ENCODE measurements at regions not wholly inside any gene's neighbourhood (a gene's known extent, or its start where the extent isn't known, plus 50 kb on each side); places are given as distances from the start of the nearest gene placed in this dataset.

- Mint-ChIP-seq H3K9me3 (ENCODE audit: low read depth, unreplicated experiment) (no peaks in the 10 kb centered on the region), H3K4me1 (ENCODE audit: low read depth, unreplicated experiment) (peaks cover 7% of the 10 kb centered on the region), H3K36me3 (ENCODE audit: insufficient read depth, unreplicated experiment) (no peaks in the 10 kb centered on the region), H3K4me3 (ENCODE audit: low read depth, unreplicated experiment) (no peak overlapping the region), H3K27me3 (ENCODE audit: unreplicated experiment) (no peaks in the 10 kb centered on the region), H3K27ac (ENCODE audit: unreplicated experiment) (no peak overlapping the region)
- no peak for DNase-seq
- CTCF ChIA-PET, result interaction anchor here (0.8 kb wide), 1 partner anchor 9 kb away, joined by 3 read pairs; no protein-coding TSS in a partner anchor
- intact Hi-C loops (cut with micrococcal nuclease; ENCODE audit: unreplicated experiment), result no loop called here
- TF ChIP-seq, protein P1, sequence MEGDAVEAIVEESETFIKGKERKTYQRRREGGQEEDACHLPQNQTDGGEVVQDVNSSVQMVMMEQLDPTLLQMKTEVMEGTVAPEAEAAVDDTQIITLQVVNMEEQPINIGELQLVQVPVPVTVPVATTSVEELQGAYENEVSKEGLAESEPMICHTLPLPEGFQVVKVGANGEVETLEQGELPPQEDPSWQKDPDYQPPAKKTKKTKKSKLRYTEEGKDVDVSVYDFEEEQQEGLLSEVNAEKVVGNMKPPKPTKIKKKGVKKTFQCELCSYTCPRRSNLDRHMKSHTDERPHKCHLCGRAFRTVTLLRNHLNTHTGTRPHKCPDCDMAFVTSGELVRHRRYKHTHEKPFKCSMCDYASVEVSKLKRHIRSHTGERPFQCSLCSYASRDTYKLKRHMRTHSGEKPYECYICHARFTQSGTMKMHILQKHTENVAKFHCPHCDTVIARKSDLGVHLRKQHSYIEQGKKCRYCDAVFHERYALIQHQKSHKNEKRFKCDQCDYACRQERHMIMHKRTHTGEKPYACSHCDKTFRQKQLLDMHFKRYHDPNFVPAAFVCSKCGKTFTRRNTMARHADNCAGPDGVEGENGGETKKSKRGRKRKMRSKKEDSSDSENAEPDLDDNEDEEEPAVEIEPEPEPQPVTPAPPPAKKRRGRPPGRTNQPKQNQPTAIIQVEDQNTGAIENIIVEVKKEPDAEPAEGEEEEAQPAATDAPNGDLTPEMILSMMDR (IDR thresholded peaks at IDR 0.05; ENCODE audit: unreplicated experiment), result no peak
- BruUV-seq (replicated peaks), result no TSS peak
Measured at GRCh38 chr11:70527046-70527395, 128.7 kb downstream of the CTTN start.

- Mint-ChIP-seq H3K4me1 (ENCODE audit: low read depth, unreplicated experiment) (peaks cover 7% of the 10 kb centered on the region), H3K36me3 (ENCODE audit: insufficient read depth, unreplicated experiment) (no peaks in the 10 kb centered on the region), H3K27me3 (ENCODE audit: unreplicated experiment) (no peaks in the 10 kb centered on the region), H3K27ac (ENCODE audit: unreplicated experiment) (no peak overlapping the region), H3K9me3 (ENCODE audit: low read depth, unreplicated experiment) (no peaks in the 10 kb centered on the region), H3K4me3 (ENCODE audit: low read depth, unreplicated experiment) (no peak overlapping the region)
- CTCF ChIA-PET, result interaction anchor here (0.8 kb wide), 1 partner anchor 8 kb away, joined by 3 read pairs; no protein-coding TSS in a partner anchor
- intact Hi-C loops (cut with micrococcal nuclease; ENCODE audit: unreplicated experiment), result no loop called here
- TF ChIP-seq, protein P1 (IDR thresholded peaks at IDR 0.05; ENCODE audit: unreplicated experiment), result no peak
- DNase-seq, result no peak
- no TSS peak for BruUV-seq (replicated peaks)
Measured at GRCh38 chr11:70527429-70528045, 129.2 kb downstream of the CTTN start.

DNA sequence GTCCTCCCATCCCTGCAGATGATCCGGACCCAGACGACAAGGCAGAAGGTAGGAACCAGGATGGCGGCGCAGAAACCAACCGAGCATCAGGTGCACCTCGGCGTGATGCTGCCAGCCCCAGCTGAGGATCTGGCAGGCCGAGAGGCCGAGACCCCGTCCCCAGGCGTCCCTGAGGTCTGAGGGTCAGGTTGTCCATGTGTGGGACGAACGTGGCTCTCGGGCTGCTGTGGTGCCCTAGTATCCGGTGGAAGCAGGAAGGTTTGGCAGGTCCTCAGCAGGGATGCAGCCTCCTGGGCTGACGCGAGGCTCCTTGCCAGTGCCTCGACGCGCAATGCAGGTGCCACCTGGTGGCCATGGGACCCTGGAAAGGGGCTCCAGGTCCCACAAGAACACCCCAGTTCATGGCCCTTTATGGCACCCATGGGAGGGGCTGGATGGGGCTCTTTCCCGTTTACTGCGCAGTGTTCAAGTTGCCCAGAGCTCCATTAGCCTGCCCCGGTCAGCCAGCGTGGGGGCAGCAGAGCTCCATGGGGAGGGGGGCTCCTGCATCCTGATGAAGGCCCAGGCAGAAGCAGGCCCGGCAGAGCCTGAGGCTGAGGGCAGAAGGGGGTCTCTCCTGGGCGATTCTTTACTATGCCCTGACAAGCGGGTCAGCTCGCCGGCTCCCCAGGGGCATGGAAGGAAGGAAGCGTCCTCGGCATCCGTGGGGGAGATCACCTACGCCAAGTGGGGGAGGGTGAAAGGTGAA is 129.9 kb downstream of the CTTN start:
- intact Hi-C loops (cut with micrococcal nuclease; ENCODE audit: unreplicated experiment), result no loop called here
- no peak for DNase-seq
- H3K4me3 Mint-ChIP-seq (ENCODE audit: low read depth, unreplicated experiment), result no peak overlapping the region
- no peaks in the 10 kb centered on the region for H3K36me3 Mint-ChIP-seq (ENCODE audit: insufficient read depth, unreplicated experiment)
- BruUV-seq (replicated peaks), result no TSS peak
- peaks cover 7% of the 10 kb centered on the region for H3K4me1 Mint-ChIP-seq (ENCODE audit: low read depth, unreplicated experiment)
- H3K27me3 Mint-ChIP-seq (ENCODE audit: unreplicated experiment), result no peaks in the 10 kb centered on the region
- H3K27ac Mint-ChIP-seq (ENCODE audit: unreplicated experiment), result no peak overlapping the region
- H3K9me3 Mint-ChIP-seq (ENCODE audit: low read depth, unreplicated experiment), result no peaks in the 10 kb centered on the region
- CTCF ChIA-PET, result no interaction called here
- TF ChIP-seq, protein P1 (IDR thresholded peaks at IDR 0.05; ENCODE audit: unreplicated experiment), result no peak

DNA sequence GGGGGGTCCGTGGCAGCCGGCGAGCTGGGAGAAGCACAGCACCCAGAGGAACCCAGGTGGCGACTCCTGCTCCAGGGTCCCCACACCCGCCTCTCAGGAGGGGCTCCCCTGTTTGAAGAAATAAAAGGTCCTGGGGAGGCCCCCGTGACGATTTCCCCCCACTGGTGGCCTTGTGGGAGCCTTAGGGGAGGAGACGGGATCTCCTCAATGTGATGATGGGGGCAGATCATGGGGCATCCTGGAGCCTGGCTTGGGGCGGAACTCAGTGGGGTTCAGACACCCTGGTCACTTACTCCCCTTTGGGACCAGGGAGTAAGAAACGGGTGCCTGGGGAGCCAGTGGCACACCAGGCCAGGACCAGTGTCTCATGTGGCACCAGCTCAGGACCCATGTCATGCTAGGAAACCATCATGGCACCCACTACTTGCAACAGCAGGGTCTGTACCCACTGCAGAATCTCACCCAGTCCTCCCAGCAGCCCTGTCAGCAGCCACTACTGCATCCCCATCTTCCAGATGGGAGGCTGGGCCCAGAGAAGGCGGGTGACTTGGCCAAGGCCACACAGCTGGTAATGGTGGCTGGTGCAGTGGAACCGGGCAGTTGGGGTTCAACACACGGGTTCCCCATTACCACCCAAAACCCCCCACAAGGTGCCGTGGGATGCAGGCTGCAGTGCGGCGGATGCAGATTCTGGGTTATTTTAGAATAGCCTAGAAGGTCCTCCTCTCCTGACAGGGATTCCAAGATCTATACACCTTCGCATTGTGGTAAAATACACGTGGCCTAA is 130.7 kb downstream of the CTTN start:
- H3K4me3 Mint-ChIP-seq (ENCODE audit: low read depth, unreplicated experiment), result no peak overlapping the region
- intact Hi-C loops (cut with micrococcal nuclease; ENCODE audit: unreplicated experiment), result no loop called here
- CTCF ChIA-PET, result no interaction called here
- H3K36me3 Mint-ChIP-seq (ENCODE audit: insufficient read depth, unreplicated experiment), result no peaks in the 10 kb centered on the region
- no TSS peak for BruUV-seq (replicated peaks)
- no peak for DNase-seq
- TF ChIP-seq, protein P1 (IDR thresholded peaks at IDR 0.05; ENCODE audit: unreplicated experiment), result no peak
- no peaks in the 10 kb centered on the region for H3K27me3 Mint-ChIP-seq (ENCODE audit: unreplicated experiment)
- peaks cover 7% of the 10 kb centered on the region for H3K4me1 Mint-ChIP-seq (ENCODE audit: low read depth, unreplicated experiment)
- no peaks in the 10 kb centered on the region for H3K9me3 Mint-ChIP-seq (ENCODE audit: low read depth, unreplicated experiment)
- no peak overlapping the region for H3K27ac Mint-ChIP-seq (ENCODE audit: unreplicated experiment)

All from Calu3 (cell line).